GM19035 (cell line): ENCODE measurements at regions not wholly inside any gene's neighbourhood (a gene's known extent, or its start where the extent isn't known, plus 50 kb on each side); places are given as distances from the start of the nearest gene placed in this dataset.

Source experiments
- ATAC-seq: cut with Tn5 transposase; IDR thresholded peaks from one replicate; pipeline ENCODE4 v1.9.1; 2021; ENCODE audit not compliant: unreplicated experiment

DNA sequence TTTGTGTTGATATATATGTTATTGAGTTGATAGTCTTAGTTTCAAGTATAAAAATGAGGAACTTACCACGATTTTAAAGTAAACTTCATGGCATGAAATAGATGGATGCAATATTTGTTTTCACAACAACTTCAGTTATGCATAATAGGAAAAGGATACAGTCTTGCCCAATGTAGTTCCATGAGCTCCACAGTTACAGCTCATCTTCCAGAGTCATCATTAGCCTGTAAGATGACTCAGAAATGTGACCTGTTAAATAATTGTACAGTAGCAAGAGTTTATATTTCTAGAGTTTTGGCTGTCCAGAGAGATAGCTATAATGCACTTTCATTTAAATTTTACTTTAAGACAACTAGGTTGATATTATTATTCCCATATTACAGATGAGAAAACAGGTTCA is 80.9 kb upstream of the ARHGAP28 start:
- no peak for ATAC-seq

DNA sequence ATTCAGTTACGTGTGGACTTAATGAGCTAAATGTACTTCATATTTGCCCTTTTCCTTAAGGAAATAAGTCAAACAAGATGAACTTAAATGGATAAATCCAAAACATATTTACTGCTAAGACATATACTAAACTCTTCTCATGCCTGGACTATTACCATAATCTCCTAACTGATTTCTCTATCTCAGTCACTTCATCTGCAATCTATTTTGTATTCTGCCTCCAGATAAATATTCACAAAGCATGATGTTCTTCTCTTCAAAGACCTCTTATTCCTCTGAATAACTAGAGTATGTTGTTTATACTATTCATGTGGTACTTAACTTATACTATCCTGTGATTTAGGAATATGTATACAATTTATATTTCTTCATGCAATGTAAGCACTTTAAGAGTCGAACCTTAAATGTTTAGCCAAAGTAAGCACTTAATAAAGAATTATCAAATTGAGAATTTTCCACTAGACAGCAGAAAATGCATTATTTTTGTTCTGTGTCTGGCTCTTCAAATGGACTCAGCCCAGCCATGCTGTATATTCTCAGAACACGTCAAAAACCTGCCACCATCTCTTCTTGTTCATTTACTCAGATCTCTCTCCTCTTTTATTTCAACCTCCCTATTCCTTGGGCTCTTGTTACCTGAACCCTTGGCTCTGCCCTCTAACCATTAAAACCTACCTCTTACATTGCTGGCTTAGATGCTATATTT is 79.9 kb upstream of the ARHGAP28 start:
- no peak for ATAC-seq

DNA sequence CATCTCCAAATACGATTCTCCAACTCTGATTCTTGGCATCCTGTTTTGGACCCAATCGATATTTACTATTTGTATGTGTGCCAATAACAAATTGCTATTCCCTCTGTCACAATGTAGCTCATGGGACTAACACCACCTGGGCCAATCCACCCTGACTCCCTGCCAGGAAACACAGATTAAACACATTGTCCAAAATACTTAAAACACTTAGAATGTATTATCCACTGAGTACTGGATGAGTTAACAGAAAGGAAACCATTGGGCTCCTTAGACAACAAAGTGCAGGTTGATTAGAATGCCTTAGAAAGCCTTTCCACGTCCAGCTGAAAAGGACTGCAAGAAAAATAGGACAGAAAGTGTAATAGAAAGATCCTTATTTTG is 79.4 kb upstream of the ARHGAP28 start:
- ATAC-seq = no peak

DNA sequence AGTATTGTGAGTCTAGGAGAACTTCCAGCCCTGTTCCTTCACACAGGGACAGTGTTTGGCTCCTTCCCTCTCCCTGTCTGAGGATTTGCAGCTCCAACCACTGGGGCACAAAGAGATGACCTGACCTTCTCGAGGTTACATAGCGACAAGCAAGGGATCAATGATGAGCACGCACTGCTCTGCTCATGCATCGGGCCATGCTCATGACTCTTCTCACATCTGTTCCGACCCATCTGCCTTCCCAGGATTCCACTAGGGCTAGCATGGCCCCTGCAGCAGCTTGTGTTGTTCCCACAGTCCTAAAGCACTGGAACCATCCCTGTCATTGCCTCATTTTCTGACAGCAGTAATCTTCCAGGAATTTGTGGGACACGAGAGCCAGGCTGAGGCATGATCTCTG is 78.8 kb upstream of the ARHGAP28 start:
- ATAC-seq = no peak

DNA sequence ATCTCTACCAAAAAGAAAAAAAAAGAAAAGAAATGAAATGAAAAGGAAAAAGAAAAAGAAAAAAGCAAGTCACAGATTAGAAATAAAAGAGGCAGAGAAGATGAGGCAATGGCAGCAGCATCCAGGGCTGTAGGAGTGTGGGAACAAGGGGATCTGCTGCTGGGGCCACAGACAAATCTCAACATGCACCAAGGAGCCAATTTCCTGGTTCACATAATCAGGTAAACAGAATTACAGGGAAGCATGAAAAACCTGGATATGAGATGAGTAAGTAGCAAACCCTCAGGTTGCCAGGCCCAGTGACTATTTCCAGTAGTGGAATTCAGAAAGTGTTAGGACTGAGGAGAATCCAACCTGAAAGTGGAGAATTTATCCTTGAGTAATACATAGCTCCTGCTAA is 77.4 kb upstream of the ARHGAP28 start:
- no peak for ATAC-seq

DNA sequence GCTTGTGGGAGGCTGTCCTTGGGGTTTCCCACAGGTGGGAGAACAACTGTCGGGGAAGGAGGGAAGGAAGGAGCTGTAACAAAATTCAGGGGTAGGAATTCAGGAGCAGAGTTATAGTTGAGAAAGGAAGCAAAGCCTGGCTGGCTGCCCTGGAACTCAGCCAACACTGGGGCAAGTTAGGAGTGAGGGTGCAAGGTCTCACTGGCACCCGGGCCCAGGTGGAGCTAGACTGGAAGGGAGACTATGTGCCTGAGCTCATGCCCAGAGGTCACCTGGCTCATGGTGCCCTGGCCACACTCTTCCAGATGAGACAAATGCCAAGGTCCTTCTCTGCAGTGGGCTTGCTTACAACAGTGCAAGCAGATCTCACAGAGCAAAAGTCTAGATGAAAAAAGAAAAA is 75.6 kb upstream of the ARHGAP28 start:
- ATAC-seq = no peak

DNA sequence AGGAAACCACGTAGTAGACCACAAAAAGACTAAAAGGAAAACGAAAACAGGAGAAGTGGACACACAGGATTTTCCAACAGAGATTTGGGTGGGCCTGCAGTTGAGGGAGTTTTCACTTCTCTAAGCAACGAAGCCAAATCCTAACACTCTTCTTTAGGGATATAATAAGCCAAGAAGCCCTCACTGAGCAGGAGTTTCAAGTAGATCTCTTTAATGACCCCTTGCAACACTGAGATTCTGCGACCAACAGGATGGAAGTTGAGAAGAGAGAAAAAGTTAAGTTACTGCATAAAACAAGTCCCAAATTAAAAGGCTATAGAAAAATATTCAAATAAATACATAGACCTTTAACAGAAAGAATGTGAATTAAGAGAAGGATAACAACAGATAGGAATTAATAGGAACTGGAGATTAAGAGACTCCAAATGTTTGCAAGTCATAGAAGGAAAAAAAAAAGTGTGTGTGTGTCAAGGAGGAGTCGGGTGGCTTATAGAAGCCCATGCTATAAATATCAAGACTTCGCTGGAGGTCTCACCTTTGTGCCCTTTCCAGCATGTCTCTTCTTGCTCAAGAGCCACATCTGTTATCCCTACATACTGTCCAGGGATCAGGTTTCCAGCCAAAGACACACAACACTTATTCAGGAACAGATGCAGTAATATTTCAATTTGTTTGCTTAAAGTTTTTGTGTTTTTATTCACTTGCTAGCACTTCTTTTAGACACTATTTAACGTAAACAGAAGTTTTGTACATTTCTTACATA is 69.4 kb upstream of the ARHGAP28 start:
- no peak for ATAC-seq

DNA sequence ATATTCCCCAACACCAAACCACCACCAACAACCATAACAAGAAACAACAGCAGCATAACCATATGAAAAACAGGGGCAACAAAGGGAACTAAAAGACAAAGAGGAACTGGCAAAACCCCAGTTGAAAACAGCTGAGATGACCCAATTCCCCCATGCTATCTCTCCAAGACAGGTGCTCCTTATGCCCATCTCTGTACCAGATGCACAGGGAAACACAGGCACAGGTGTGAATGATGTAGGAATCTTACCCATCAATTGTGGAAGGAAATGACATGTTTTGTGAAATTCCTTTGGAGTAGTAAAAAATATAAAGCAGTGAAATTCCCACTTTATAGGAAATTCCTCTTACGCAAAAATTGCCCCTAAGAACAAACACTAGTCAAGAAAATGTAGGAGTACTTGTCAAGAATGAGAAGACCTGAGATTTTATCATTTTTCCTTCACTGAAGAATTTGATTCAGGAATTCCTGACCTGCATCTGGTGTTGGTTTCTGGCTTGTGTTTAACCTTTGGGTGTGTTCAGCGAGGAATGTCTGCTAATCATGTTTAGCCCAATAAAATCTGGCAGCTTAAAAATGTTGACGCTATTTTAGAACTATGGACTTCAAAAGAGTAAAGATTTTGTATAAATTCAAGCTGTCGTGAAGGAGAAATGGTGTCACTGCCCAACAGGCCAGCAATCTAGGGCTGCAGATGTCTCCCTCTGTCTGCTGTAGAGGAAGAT is 67.7 kb upstream of the ARHGAP28 start:
- ATAC-seq = no peak

DNA sequence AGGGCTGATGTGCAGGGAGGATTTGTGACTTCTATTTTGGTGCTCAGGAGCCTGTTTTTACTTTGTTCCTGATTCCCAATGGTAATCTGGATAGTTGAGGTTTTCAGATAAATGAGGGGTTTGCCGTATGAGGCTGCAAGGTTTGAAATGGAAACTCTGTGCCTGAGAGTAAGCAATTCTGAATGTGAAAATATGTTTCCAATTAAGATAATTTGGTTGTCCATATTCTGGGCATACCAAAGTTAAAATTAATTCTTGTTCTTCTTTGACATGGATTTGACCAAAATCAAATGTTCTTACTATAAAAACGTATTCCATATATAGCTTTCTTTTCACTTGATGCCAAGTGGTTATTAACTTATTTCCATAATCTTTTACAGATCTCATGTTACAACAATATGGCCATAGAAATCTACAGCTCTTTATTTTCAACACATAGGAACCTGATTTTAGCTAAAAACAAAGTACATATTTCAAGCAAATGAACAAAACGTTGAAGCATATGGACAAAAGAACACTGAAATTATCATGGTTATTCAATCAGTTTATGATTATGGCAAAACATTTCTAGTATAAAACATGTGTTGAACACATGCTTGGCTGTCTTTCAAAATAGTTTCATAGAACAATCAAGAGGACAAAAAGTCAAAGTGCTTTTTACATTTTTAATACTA is 63.4 kb upstream of the ARHGAP28 start:
- no peak for ATAC-seq

DNA sequence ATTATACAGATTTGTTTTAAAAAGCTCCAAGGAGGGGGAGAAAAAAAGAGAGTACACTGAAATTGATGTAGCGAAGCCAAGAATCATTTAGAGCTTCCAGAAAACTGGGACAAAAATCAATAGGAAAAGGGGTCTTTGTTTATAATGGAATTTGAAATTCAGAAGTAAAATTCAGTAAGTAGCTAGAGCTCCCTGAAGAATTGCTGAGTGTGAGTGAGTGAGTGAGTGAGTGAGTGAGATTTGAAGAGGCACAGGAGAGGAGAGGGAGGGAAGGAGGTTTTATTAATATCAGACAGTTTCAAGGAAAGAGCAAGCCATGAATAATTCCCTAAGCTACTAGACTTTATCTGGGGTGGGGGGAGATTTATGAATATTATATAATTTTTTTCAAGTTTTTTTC is 60.7 kb upstream of the ARHGAP28 start:
- ATAC-seq = no peak

DNA sequence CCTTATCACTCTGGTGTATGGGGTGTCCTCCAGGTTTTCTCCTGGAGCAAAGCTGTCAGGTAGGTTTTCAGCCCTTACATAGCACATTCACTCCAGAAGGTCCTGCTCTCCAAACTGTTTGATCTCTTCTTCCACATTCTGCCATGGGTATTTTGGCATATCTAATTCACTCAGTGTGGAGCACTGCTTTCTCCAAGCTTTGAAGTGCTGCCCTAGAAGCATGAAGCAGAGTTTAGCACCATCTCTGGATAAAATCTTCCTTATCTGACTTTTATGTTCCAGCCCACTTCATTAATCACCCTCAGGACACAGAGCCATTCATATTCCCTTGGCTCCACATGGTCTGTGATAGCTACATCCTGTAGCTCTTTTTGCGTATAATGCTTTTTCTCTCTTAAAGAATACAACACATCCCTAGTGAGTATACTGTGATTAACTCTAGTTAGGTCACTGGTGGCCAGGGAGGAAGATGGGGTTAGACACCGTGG is 56.7 kb upstream of the ARHGAP28 start:
- ATAC-seq = no peak

DNA sequence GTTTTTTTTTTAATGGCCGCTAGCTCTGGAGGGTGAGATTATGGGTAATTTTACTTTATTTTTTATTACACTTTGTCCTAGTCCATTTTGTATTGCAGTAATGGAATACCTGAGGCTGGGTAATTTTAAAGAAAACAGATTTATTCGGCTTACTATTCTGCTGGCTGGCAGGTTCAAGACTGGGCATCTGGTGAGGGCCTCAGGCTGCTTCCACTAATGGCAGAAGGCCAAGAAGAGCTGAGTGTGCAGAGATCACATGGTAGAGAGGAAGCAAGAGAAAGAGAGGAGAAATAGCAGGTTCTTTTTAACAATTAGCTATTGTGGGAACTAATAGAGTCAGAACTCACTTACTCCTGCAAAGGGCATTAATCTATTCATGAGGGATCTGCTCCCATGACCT is 52.4 kb upstream of the ARHGAP28 start:
- no peak for ATAC-seq

DNA sequence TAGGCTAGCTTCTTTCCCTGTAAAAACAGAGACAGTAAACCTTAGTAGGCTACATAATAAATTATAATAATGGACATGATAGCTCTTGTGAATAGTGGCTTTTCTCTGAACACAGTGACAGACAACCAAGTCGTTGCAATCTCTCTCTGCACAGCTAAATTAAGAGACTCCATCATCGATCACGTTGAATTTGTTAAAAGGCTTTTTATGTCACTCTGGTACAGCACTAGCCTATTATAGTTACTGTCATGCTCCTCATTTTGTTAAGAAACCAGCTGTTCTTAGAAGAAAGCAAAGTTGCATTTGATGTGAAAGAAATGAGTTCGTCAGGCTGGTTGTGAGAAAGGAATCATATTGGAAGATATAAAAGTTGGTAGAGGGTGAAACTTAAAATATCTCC is 50.3 kb upstream of the ARHGAP28 start:
- ATAC-seq = no peak
